Ovary (tissue), 7 donors: ENCODE measurements at regions not wholly inside any gene's neighbourhood (a gene's known extent, or its start where the extent isn't known, plus 50 kb on each side); places are given as distances from the start of the nearest gene placed in this dataset.

Source experiments
- DNase-seq, 5 donors: peaks; one replicate each; pipeline ENCODE4 v3.0.0-alpha.2; 2019 to 2020
- H3K27ac ChIP-seq, 2 donors: fragments of 200-600 bp; one replicate each; pipeline versions ENCODE4 v1.5.1 to v1.8.0; 2019 to 2022
- H3K27me3 ChIP-seq: fragments of 200-600 bp; one replicate; pipeline ENCODE4 v1.8.0; 2022
- H3K36me3 ChIP-seq: fragments of 200-600 bp; sonication (generic); one replicate; pipeline ENCODE4 v1.5.1; 2019
- H3K4me1 ChIP-seq: one replicate; pipeline ENCODE4 v1.8.1; 2013; ENCODE audit warnings: mild to moderate bottlenecking, moderate library complexity; ENCODE audit not compliant: insufficient read depth
- H3K4me3 ChIP-seq: fragments of 200-600 bp; sonication (generic); one replicate; pipeline ENCODE4 v1.5.1; 2017
- H3K9me3 ChIP-seq, 2 donors: fragments of 200-600 bp in 1 of 2; sonication (generic) in 1 of 2; one replicate each; pipeline versions ENCODE4 v1.5.1 to v1.8.1; 2013 to 2019; ENCODE audit warnings: mild to moderate bottlenecking in 1 of 2, moderate library complexity in 1 of 2
- EP300 ChIP-seq: sonication (generic); formaldehyde crosslinking; IDR thresholded peaks from one replicate; pipeline ENCODE4 v1.6.1; 2017; ENCODE audit warnings: antibody characterized with exemption
- POLR2A ChIP-seq: fragments of 450-650 bp; IDR thresholded peaks from one replicate; pipeline ENCODE4 v1.6.1; 2017; ENCODE audit warnings: antibody characterized with exemption, mild to moderate bottlenecking, moderate library complexity
- WGBS, 3 donors: extraction: QIAGEN DNeasy Blood & Tissue Kit in 1 of 3; methylation state at CpG; one replicate each; pipeline versions ENCODE4 v1.1.5 to v1.1.7; 2013 to 2017; 5-methylcytosine and 5-hydroxymethylcytosine counted together
- intact Hi-C, 4 donors: fragments of 100-400 bp; cut with DNase I; formaldehyde crosslinking; loops; one replicate each; pipeline versions ENCODE4 v1.11.0 to v1.15.1; 2022 to 2023
- TF ChIP-seq, protein P1 (sequence below), 3 donors: fragments of 450-650 bp in 2 of 3; fragments of 200-600 bp in 1 of 3; IDR thresholded peaks; one replicate each; pipeline versions ENCODE4 v1.5.1 to v1.8.0; 2016 to 2022; ENCODE audit warnings: antibody characterized with exemption in 3 of 3, mild to moderate bottlenecking in 1 of 3
- donor health status: DM: no; HTN: no; CAD: no; lungs with moderate emphysema.
- donor health status: DM: no; HTN: no; CAD: no.
- donor health status: Bipolar disorder and iron deficiency.
- donor health status: DM: no; HTN: no; CAD: no.
- donor health status: DM: yes; HTN: yes; CAD: no.

DNA sequence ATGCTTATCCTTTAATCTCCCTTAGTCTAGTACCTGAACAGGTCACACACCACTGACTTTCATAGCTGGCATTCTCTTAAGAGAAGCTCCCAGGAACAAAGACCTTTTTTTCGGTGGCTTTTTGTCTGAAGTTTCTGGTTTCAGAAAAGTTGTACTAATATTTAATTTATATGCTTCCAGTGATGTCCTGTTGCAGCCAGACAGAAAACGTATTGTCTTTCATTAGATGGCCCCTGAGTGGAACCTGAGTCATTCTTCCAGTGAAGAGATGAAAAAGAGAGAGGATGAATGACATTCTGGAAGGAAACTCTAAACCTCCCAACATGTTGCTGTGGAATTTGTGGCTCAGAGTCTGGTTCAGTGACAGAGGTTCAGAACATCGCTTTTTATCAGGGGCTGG is 274.8 kb upstream of the TAC1 start:
- intact Hi-C loops = no loop called here

DNA sequence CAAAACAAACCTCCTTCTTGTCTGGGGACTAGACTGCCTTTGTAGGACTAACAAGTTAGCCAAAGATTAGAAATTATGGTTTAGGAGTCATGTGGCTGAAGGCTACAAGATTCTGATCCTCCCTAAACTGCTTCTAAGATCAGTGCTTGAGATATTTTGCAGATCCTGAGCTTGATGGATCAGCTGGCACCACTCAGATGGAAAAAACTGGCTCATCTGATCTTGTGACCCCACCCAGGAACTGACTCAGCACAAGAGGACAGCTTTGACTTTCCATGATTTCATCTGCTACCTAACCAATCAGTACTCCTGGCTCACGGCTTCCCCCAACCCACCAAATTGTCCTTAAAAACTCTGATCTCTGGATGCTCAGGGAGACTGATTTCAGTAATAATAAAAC is 271.5 kb upstream of the TAC1 start:
- Histone ChIP-seq H3K27ac (no peak overlapping the region), H3K9me3 (no peaks in the 10 kb centered on the region), H3K4me1 (no peaks in the 10 kb centered on the region), H3K4me3 (no peak overlapping the region), H3K36me3 (no peaks in the 10 kb centered on the region), H3K27me3 (no peaks in the 10 kb centered on the region)
- WGBS, 3 donors = 81 to 88% (median 87%) methylated on average over 1 of the region's 1 CpG
- intact Hi-C loops = no loop called here
- TF ChIP-seq EP300 = no peak
- TF ChIP-seq POLR2A = no peak
- TF ChIP-seq, protein P1, sequence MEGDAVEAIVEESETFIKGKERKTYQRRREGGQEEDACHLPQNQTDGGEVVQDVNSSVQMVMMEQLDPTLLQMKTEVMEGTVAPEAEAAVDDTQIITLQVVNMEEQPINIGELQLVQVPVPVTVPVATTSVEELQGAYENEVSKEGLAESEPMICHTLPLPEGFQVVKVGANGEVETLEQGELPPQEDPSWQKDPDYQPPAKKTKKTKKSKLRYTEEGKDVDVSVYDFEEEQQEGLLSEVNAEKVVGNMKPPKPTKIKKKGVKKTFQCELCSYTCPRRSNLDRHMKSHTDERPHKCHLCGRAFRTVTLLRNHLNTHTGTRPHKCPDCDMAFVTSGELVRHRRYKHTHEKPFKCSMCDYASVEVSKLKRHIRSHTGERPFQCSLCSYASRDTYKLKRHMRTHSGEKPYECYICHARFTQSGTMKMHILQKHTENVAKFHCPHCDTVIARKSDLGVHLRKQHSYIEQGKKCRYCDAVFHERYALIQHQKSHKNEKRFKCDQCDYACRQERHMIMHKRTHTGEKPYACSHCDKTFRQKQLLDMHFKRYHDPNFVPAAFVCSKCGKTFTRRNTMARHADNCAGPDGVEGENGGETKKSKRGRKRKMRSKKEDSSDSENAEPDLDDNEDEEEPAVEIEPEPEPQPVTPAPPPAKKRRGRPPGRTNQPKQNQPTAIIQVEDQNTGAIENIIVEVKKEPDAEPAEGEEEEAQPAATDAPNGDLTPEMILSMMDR (IDR thresholded peaks at IDR 0.05) = no peak
- no peak for DNase-seq

More for the DNA sequence above, 274.8 kb upstream of the TAC1 start:
- DNase-seq = no peak
- H3K4me1 ChIP-seq = no peaks in the 10 kb centered on the region
- TF ChIP-seq EP300 (no peak), POLR2A (no peak)
- TF ChIP-seq, protein P1 (IDR thresholded peaks at IDR 0.05) = no peak
- no peaks in the 10 kb centered on the region for H3K36me3 ChIP-seq
- H3K9me3 ChIP-seq = no peaks in the 10 kb centered on the region
- 61 to 69% (median 68%) methylated on average over 3 of the region's 3 CpGs for WGBS, 3 donors
- no peaks in the 10 kb centered on the region for H3K27me3 ChIP-seq
- no peak overlapping the region for H3K27ac ChIP-seq
- no peak overlapping the region for H3K4me3 ChIP-seq

DNA sequence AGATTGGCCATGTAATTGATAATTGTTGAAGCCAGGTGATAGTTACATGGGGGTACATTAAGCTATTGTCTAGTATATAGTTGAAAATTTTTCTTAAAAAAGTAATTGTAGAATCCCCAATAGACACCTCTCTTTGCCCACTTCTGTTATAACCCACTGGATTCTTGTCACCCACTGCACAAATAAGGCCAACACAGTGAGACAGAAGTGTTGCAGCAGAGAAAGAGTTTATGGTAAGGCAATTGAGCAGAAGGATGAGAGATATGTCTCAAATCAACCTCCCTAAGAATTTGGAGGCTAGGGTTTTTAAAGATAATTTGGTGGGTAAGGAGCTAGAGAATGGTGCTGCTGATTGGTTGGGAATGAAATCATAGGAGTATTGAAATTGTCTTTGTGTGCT is 270.3 kb upstream of the TAC1 start:
- no peak overlapping the region for H3K27ac ChIP-seq
- no peaks in the 10 kb centered on the region for H3K27me3 ChIP-seq
- no peaks in the 10 kb centered on the region for H3K4me1 ChIP-seq
- H3K36me3 ChIP-seq = no peaks in the 10 kb centered on the region
- H3K9me3 ChIP-seq = no peaks in the 10 kb centered on the region
- intact Hi-C loops = no loop called here
- no peak for DNase-seq
- H3K4me3 ChIP-seq = no peak overlapping the region
- no peak for TF ChIP-seq POLR2A
- TF ChIP-seq, protein P1 (IDR thresholded peaks at IDR 0.05) = no peak
- no peak for TF ChIP-seq EP300

DNA sequence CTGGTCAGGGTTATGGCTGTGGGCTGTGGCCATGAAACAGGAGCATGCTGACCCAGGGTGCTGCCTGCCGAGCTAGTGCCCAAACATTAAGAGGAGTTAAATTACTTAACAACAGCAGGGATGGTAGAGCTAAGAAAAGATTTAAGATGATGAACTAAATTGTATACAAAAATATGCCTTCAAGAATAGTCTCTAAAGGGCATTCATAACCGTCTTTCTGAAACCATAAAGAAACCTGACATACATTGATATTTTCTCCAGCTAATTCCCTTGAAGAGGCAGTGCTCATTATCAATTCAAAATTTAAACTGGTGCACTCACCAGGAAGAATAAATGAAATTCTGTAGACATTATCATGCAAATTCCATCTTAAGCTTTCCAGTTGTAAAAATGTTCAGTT is 265.8 kb upstream of the TAC1 start:
- WGBS, 3 donors = 25 to 38% (median 29%) methylated on average over 2 of the region's 2 CpGs
- H3K4me1 ChIP-seq = no peaks in the 10 kb centered on the region
- intact Hi-C loops = no loop called here
- DNase-seq = no peak
- H3K27ac ChIP-seq = no peak overlapping the region
- TF ChIP-seq, protein P1 (IDR thresholded peaks at IDR 0.05) = no peak
- no peak for TF ChIP-seq POLR2A
- TF ChIP-seq EP300 = no peak
- H3K4me3 ChIP-seq = no peak overlapping the region
- no peaks in the 10 kb centered on the region for H3K9me3 ChIP-seq
- no peaks in the 10 kb centered on the region for H3K27me3 ChIP-seq
- no peaks in the 10 kb centered on the region for H3K36me3 ChIP-seq
